Prostate gland (tissue), 2 donors: ENCODE measurements at regions not wholly inside any gene's neighbourhood (a gene's known extent, or its start where the extent isn't known, plus 50 kb on each side); places are given as distances from the start of the nearest gene placed in this dataset.

Experiments used
- DNase-seq: peaks from one replicate; pipeline ENCODE4 v3.0.0-alpha.2; 2019; ENCODE audit warnings: low spot score
- H3K27ac ChIP-seq, 2 donors: fragments of 200-600 bp; sonication (generic); 2 replicates each; pipeline ENCODE4 v1.5.1; 2017 to 2019
- H3K27me3 ChIP-seq: fragments of 200-600 bp; sonication (generic); replicated peaks from 2 replicates; pipeline ENCODE4 v1.5.1; 2019; ENCODE audit not compliant: insufficient read depth
- H3K36me3 ChIP-seq, 2 donors: fragments of 200-600 bp; sonication (generic); 1 replicate in 1 of 2; 2 replicates in 1 of 2; pipeline versions ENCODE4 v1.5.1 to v1.8.1; 2017 to 2019
- H3K4me1 ChIP-seq: fragments of 200-600 bp; sonication (generic); replicated peaks from 2 replicates; pipeline ENCODE4 v1.5.1; 2019
- H3K4me3 ChIP-seq, 2 donors: fragments of 200-600 bp; sonication (generic); 2 replicates each; pipeline ENCODE4 v1.5.1; 2017 to 2019
- H3K9me3 ChIP-seq: fragments of 200-600 bp; sonication (generic); 2 replicates; pipeline ENCODE4 v1.5.1; 2017
- CTCF ChIP-seq, 4 experiments: fragments of 200-600 bp in 2 of 4; fragments of 450-650 bp in 2 of 4; sonication (generic) in 2 of 4; IDR thresholded peaks; 1 replicate in 3 of 4; 2 replicates in 1 of 4; pipeline ENCODE4 v1.5.1; 2016 to 2019; ENCODE audit warnings: antibody characterized with exemption in 4 of 4, mild to moderate bottlenecking in 2 of 4, moderate library complexity in 2 of 4
- POLR2A ChIP-seq: fragments of 450-650 bp; IDR thresholded peaks from one replicate; pipeline ENCODE4 v1.6.1; 2016; ENCODE audit warnings: antibody characterized with exemption, mild to moderate bottlenecking
- POLR2AphosphoS5 ChIP-seq: sonication (generic); formaldehyde crosslinking; IDR thresholded peaks from one replicate; pipeline ENCODE4 v1.6.1; 2017; ENCODE audit warnings: antibody characterized with exemption
- WGBS: methylation state at CpG from one replicate; pipeline ENCODE4 v1.1.5; 2018; 5-methylcytosine and 5-hydroxymethylcytosine counted together
- intact Hi-C: fragments of 100-400 bp; cut with DNase I; formaldehyde crosslinking; loops from one replicate; pipeline ENCODE4 v1.14.2; 2022

GRCh38 chr5:20113931-20114330 is 125.9 kb upstream of the CDH18 start:
- Histone ChIP-seq H3K36me3 (no peaks in the 10 kb centered on the region), H3K9me3 (no peaks in the 10 kb centered on the region), H3K27me3 (no peaks in the 10 kb centered on the region), H3K4me1 (no peaks in the 10 kb centered on the region), H3K27ac (no peak overlapping the region), H3K4me3 (no peak overlapping the region)
- intact Hi-C loops: no loop called here
- WGBS: 93% methylated on average over 4 of the region's 4 CpGs
- no peak for TF ChIP-seq POLR2A
- TF ChIP-seq CTCF (IDR thresholded peaks at IDR 0.05): no peak
- TF ChIP-seq POLR2AphosphoS5: no peak
- DNase-seq: no peak

- no peak for TF ChIP-seq POLR2A
- no peak for TF ChIP-seq CTCF (IDR thresholded peaks at IDR 0.05)
- TF ChIP-seq POLR2AphosphoS5: no peak
- no peaks in the 10 kb centered on the region for H3K36me3 ChIP-seq
- no peaks in the 10 kb centered on the region for H3K27me3 ChIP-seq
- H3K9me3 ChIP-seq: no peaks in the 10 kb centered on the region
- no peak for DNase-seq
- WGBS: 50% methylated on average over 2 of the region's 2 CpGs
- H3K4me1 ChIP-seq: no peaks in the 10 kb centered on the region
- H3K27ac ChIP-seq: no peak overlapping the region
- no peak overlapping the region for H3K4me3 ChIP-seq
- intact Hi-C loops: no loop called here
Observed at GRCh38 chr5:20113031-20113715, 125.2 kb upstream of the CDH18 start.

GRCh38 chr5:20109326-20109725 is 121.3 kb upstream of the CDH18 start:
- WGBS: 29% methylated on average over 5 of the region's 5 CpGs
- TF ChIP-seq POLR2A (no peak), CTCF (IDR thresholded peaks at IDR 0.05) (no peak), POLR2AphosphoS5 (no peak)
- H3K9me3 ChIP-seq: no peaks in the 10 kb centered on the region
- intact Hi-C loops: no loop called here
- H3K4me1 ChIP-seq: no peaks in the 10 kb centered on the region
- no peak for DNase-seq
- H3K27me3 ChIP-seq: no peaks in the 10 kb centered on the region
- no peak overlapping the region for H3K4me3 ChIP-seq
- H3K36me3 ChIP-seq: no peaks in the 10 kb centered on the region
- H3K27ac ChIP-seq: no peak overlapping the region

GRCh38 chr5:20105915-20106314 is 117.9 kb upstream of the CDH18 start:
- TF ChIP-seq POLR2A (no peak), POLR2AphosphoS5 (no peak), CTCF (IDR thresholded peaks at IDR 0.05) (no peak)
- Histone ChIP-seq H3K27me3 (no peaks in the 10 kb centered on the region), H3K36me3 (no peaks in the 10 kb centered on the region), H3K27ac (no peak overlapping the region), H3K4me1 (no peaks in the 10 kb centered on the region), H3K9me3 (no peaks in the 10 kb centered on the region), H3K4me3 (no peak overlapping the region)
- WGBS: 35% methylated on average over 5 of the region's 5 CpGs
- intact Hi-C loops: no loop called here
- DNase-seq: no peak

GRCh38 chr5:20102293-20102692 is 114.3 kb upstream of the CDH18 start:
- H3K27ac ChIP-seq: no peak overlapping the region
- no peak overlapping the region for H3K4me3 ChIP-seq
- H3K36me3 ChIP-seq: no peaks in the 10 kb centered on the region
- H3K27me3 ChIP-seq: no peaks in the 10 kb centered on the region
- WGBS: 56% methylated on average over 7 of the region's 7 CpGs
- TF ChIP-seq POLR2AphosphoS5 (no peak), POLR2A (no peak), CTCF (IDR thresholded peaks at IDR 0.05) (no peak)
- intact Hi-C loops: no loop called here
- no peak for DNase-seq
- no peaks in the 10 kb centered on the region for H3K4me1 ChIP-seq
- H3K9me3 ChIP-seq: no peaks in the 10 kb centered on the region
